ENCODE measurements at regions not wholly inside any gene's neighbourhood (a gene's known extent, or its start where the extent isn't known, plus 50 kb on each side); places are given as distances from the start of the nearest gene placed in this dataset.
"Not testable (repeated sequence)": the region's sequence is repeated elsewhere in the genome, so short reads cannot be mapped to it uniquely, and the experiment has no call there.

- H3K27me3 Mint-ChIP-seq (ENCODE audit: unreplicated experiment) = no peaks in the 10 kb centered on the region
- TF ChIP-seq CTCF (IDR thresholded peaks at IDR 0.05; ENCODE audit: partially characterized antibody, unreplicated experiment) = no peak
- no peaks in the 10 kb centered on the region for H3K36me3 Mint-ChIP-seq (ENCODE audit: unreplicated experiment)
- no peak overlapping the region for H3K4me3 Mint-ChIP-seq (ENCODE audit: unreplicated experiment)
- H3K9me3 Mint-ChIP-seq (ENCODE audit: unreplicated experiment) = no peaks in the 10 kb centered on the region
- no peaks in the 10 kb centered on the region for H3K4me1 Mint-ChIP-seq (ENCODE audit: low read depth, unreplicated experiment)
- no peak for DNase-seq
- no peak overlapping the region for H3K27ac Mint-ChIP-seq (ENCODE audit: unreplicated experiment)
Measured at GRCh38 chr13:103473081-103473480, 406.9 kb upstream of the SLC10A2 start.

- Mint-ChIP-seq H3K9me3 (ENCODE audit: unreplicated experiment) (no peaks in the 10 kb centered on the region), H3K4me1 (ENCODE audit: low read depth, unreplicated experiment) (no peaks in the 10 kb centered on the region), H3K27me3 (ENCODE audit: unreplicated experiment) (no peaks in the 10 kb centered on the region), H3K4me3 (ENCODE audit: unreplicated experiment) (no peak overlapping the region), H3K27ac (ENCODE audit: unreplicated experiment) (no peak overlapping the region), H3K36me3 (ENCODE audit: unreplicated experiment) (no peaks in the 10 kb centered on the region)
- no peak for TF ChIP-seq CTCF (IDR thresholded peaks at IDR 0.05; ENCODE audit: partially characterized antibody, unreplicated experiment)
- no peak for DNase-seq
Measured at GRCh38 chr13:103471896-103472295, 405.7 kb upstream of the SLC10A2 start.

GRCh38 chr13:103469771-103470170, 403.6 kb upstream of the SLC10A2 start:
- TF ChIP-seq CTCF (IDR thresholded peaks at IDR 0.05; ENCODE audit: partially characterized antibody, unreplicated experiment) = no peak

GRCh38 chr13:103466761-103467160, 400.5 kb upstream of the SLC10A2 start:
- Mint-ChIP-seq H3K27me3 (ENCODE audit: unreplicated experiment) (no peaks in the 10 kb centered on the region), H3K4me1 (ENCODE audit: low read depth, unreplicated experiment) (no peaks in the 10 kb centered on the region), H3K36me3 (ENCODE audit: unreplicated experiment) (no peaks in the 10 kb centered on the region), H3K27ac (ENCODE audit: unreplicated experiment) (no peak overlapping the region), H3K9me3 (ENCODE audit: unreplicated experiment) (no peaks in the 10 kb centered on the region), H3K4me3 (ENCODE audit: unreplicated experiment) (no peak overlapping the region)
- no peak for TF ChIP-seq CTCF (IDR thresholded peaks at IDR 0.05; ENCODE audit: partially characterized antibody, unreplicated experiment)
- DNase-seq = no peak

More at GRCh38 chr13:103469771-103470170, 403.6 kb upstream of the SLC10A2 start:
- no peak overlapping the region for H3K27ac Mint-ChIP-seq (ENCODE audit: unreplicated experiment)
- no peaks in the 10 kb centered on the region for H3K4me1 Mint-ChIP-seq (ENCODE audit: low read depth, unreplicated experiment)
- no peak for DNase-seq
- no peaks in the 10 kb centered on the region for H3K36me3 Mint-ChIP-seq (ENCODE audit: unreplicated experiment)
- no peaks in the 10 kb centered on the region for H3K27me3 Mint-ChIP-seq (ENCODE audit: unreplicated experiment)
- no peaks in the 10 kb centered on the region for H3K9me3 Mint-ChIP-seq (ENCODE audit: unreplicated experiment)
- no peak overlapping the region for H3K4me3 Mint-ChIP-seq (ENCODE audit: unreplicated experiment)

DNA sequence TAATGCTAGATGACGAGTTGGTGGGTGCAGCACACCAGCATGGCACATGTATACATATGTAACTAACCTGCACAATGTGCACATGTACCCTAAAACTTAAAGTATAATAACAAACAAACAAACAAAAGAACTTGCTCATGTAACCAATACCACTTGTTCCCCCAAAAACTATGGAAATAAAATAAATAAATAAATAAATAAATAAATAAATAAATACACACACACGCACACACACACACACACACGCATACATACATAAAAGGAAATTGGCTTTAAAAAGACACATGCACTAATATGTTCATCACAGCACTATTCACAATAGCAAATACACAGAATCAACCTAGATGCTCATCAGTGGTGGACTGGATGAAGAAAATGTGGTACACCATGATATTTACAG, 394.0 kb upstream of the SLC10A2 start:
- not testable (repeated sequence) for H3K9me3 Mint-ChIP-seq (ENCODE audit: unreplicated experiment); H3K27me3 Mint-ChIP-seq (ENCODE audit: unreplicated experiment); H3K4me1 Mint-ChIP-seq (ENCODE audit: low read depth, unreplicated experiment); H3K36me3 Mint-ChIP-seq (ENCODE audit: unreplicated experiment); DNase-seq; H3K27ac Mint-ChIP-seq (ENCODE audit: unreplicated experiment); H3K4me3 Mint-ChIP-seq (ENCODE audit: unreplicated experiment)

GRCh38 chr13:103457050-103457449, 390.8 kb upstream of the SLC10A2 start:
- H3K36me3 Mint-ChIP-seq (ENCODE audit: unreplicated experiment); H3K9me3 Mint-ChIP-seq (ENCODE audit: unreplicated experiment); H3K27ac Mint-ChIP-seq (ENCODE audit: unreplicated experiment); H3K4me1 Mint-ChIP-seq (ENCODE audit: low read depth, unreplicated experiment); H3K4me3 Mint-ChIP-seq (ENCODE audit: unreplicated experiment); DNase-seq; H3K27me3 Mint-ChIP-seq (ENCODE audit: unreplicated experiment): not testable (repeated sequence)
